HT-29 (cell line): ENCODE measurements at regions not wholly inside any gene's neighbourhood (a gene's known extent, or its start where the extent isn't known, plus 50 kb on each side); places are given as distances from the start of the nearest gene placed in this dataset.
"Not testable (repeated sequence)": the region's sequence is repeated elsewhere in the genome, so short reads cannot be mapped to it uniquely, and the experiment has no call there.

ENCODE experiments used
- DNase-seq: peaks from one replicate; pipeline ENCODE4 v3.0.0-alpha.2; 2015; ENCODE audit warnings: low spot score

GRCh38 chr5:152527358-152528052, 122.4 kb upstream of the NMUR2 start:
- DNase-seq: no peak

GRCh38 chr5:152529440-152529839, 124.4 kb upstream of the NMUR2 start:
- DNase-seq: no peak

DNA sequence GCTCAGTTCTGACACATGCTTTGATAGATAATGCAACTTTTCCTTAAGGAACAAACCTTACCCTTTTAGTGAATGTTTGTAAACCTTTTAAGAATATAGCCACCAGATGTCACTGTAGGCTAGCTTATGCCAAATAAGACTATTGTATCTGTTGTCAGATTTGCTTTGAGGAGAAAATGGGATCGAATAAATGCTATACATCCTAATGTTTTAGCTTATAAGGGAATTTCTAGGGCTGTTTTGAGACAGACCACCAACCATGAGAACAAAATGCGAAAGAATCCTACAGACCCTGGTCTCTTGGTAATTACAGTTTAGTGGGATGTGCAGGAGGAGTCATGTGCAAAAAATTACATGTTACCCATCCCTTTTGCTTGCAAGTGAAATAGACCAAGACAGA, 127.6 kb upstream of the NMUR2 start:
- DNase-seq: peak; percentile 70

DNA sequence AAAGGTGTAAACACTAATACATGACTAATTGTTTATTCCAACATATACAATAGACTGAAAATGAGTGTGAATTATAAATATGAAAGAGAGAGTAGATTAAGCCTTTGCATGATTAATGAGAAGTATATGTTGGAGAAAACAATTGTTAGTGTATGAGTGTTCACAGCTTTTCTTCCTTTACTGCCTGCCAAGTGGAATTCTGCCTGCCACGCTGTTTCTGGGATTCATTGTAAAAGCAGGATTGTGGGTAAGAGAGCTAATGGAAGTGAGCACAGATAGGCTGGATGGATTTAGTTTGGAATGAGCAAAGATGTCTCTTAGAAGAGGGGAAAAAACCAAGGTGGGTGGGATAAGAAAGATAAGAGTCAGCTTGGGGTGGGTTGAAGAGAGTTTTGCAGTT, 129.6 kb upstream of the NMUR2 start:
- DNase-seq: no peak

DNA sequence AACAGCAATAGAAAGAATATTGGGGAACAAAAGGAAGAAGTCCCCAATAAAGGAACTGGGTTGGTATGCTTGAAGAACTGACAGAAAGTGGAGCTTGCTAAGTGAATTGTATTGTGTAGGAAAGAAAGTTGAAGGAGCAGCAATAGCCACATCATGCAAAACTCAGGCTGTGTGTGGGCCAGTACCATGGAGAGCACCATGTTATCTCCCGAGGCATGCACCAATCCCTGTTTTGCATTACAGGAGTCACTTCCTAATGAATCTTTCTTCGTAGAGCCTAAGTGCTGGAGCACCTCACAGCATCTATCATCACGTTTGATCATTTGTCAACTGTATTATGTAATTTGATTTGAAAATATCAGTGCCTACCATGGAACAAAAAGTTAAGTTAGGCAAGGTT, 137.7 kb upstream of the NMUR2 start:
- peak; percentile 6 for DNase-seq

DNA sequence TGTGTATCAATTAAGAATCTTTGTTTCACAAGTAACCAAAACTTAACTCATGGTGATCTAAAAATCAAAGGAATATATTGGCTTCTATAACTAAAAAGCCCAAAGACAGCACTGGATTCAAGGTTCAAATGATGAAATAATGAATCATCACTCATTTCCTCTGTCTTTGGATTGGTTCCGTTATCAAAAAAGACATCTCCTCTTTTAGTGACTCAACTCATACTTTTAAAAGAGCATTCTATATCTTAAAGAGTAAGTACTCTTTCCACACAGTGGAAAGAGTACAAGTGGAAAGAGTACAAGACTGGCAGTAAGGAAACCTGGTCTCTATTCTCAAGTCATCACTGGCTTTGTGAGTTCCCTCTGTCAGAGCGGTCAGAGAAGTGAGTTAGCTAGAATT, 141.4 kb upstream of the NMUR2 start:
- no peak for DNase-seq

- DNase-seq: no peak
These were observed 142.1 kb upstream of the NMUR2 start for GRCh38 chr5:152547202-152547601.

DNA sequence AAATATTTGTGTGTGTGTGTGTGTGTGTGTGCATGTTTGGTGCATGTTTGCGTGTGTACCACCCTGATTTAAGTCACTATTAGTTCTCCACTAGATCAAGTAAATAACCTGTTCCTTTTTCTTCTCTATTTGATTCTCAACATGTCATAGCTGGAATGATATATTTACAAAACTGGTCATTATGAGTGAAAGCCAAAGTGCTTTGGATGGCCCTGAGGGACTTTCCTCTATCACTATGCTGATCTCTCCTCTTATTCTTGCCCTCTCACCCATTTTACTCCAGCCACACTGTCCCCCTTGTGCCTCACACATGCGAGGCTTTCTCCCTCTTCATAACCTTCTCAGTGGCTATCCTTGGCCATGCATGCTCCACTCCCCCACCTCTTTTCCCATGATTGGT, 144.6 kb upstream of the NMUR2 start:
- DNase-seq: no peak

DNA sequence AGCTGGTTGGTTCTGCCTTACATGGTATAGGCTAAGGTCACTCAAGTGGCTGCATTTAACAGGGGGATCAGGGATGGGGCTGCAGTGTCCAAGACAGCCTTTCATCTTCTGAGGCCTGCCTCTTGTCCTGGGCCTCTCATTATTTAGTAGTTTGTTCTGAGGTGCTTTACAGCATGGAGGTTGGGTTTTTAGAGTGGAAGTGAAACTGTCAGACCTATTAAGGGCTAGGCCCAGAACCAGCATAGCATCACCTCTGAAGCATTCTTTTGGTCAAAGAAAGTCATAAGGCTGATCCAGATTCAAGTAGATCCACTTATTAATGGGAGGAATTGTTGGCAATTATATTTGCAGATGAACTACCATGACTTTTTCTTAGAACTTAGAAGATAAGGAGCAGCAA, 146.0 kb upstream of the NMUR2 start:
- DNase-seq: no peak

GRCh38 chr5:152556784-152557183, 151.7 kb upstream of the NMUR2 start:
- DNase-seq: no peak

GRCh38 chr5:152560512-152561137, 155.5 kb upstream of the NMUR2 start:
- DNase-seq: peak; percentile 62

- DNase-seq: no peak
These were observed 162.9 kb upstream of the NMUR2 start for GRCh38 chr5:152568016-152568415.

DNA sequence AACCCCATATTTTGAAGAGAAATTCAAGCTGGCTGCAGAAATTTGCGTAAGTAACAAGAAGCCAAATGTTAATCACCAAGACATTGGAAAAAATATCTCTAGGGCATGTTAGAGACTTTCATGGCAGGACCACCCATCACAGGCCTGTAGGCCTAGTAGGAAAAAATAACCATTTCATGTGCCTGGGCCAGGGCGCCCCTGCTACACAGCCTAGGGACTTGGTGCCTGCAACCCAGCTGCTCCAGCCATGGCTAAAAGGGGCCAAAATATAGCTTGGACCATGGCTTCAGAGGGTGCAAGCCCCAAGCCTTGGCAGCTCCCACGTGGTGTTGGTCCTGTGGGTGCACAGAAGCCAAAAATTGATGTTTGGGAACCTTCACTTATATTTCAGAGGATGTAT, 167.7 kb upstream of the NMUR2 start:
- DNase-seq: no peak

DNA sequence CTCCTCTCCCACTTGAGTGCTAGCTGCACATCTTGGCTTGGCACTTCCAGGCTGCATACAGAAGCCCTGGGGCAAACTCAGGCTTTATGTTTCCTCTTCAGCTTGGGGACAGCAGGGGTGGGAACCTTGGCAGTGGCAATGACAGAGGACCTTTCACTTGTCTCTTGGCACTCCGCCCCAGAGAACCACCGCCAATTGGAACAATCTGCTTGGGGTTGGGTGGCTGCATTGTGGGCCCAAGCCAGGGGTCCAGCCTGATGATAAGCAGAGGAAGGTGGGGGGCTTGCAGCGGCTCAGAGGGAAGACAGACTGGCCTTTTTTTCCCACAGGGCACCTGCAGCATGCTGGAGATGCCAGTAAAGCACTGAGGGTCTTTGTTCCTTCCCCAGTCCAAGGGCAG, 179.0 kb upstream of the NMUR2 start:
- no peak for DNase-seq

- DNase-seq: peak; percentile 9
These were observed 187.3 kb upstream of the NMUR2 start for GRCh38 chr5:152592416-152592815.

DNA sequence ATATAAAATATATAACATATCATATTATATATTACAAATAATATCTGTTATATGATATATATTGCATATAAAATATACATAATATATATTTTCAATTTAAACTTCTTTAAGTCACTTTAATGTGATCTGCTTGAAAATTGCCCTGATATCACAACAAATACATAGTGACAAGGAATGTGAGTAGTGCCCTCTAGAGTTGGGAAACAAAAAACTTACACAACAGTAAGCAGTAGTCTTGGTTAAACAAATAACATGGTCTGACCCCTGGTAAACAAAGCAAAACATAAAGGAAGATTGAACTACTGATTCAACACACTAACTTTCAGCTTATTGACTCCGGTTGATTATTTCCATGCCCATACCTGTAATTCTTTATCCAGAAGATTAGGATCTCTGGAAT, 188.3 kb upstream of the NMUR2 start:
- peak; percentile 16 for DNase-seq

DNA sequence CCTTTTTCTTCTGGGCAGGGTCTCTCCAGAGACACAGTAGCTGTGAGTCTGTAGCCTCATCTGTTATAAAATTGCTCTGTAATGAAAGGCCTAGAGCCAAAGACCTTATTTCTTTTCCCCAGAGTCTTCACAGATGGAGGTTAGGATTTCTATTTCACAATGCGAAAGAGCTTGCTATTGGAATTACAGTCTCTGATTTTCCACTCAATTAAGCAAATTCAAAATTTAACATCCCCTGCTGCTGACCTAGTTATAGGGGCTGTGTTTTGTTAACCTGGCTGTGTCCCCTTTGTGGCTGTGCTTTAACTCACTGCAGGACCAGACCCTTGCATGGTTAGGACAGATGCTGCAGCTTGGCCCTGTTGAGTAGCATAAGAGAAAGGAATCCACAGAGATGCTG, 190.3 kb upstream of the NMUR2 start:
- no peak for DNase-seq

GRCh38 chr5:152599096-152599495, 194.0 kb upstream of the NMUR2 start:
- DNase-seq: no peak

GRCh38 chr5:152601806-152602732, 197.0 kb upstream of the NMUR2 start:
- no peak for DNase-seq

GRCh38 chr5:152606050-152606449, 201.0 kb upstream of the NMUR2 start:
- not testable (repeated sequence) for DNase-seq

- DNase-seq: no peak
These were observed 201.8 kb upstream of the NMUR2 start for GRCh38 chr5:152606776-152607364.
